HCT116 (cell line): ENCODE measurements at regions not wholly inside any gene's neighbourhood (a gene's known extent, or its start where the extent isn't known, plus 50 kb on each side); places are given as distances from the start of the nearest gene placed in this dataset.

Experiments used
- EZH2phosphoT487 ChIP-seq: fragments of 200-600 bp; IDR thresholded peaks from 2 replicates; pipeline ENCODE4 v1.6.1; 2018; ENCODE audit warnings: antibody characterized with exemption, borderline replicate concordance
- JUND ChIP-seq: IDR thresholded peaks from 2 replicates; pipeline ENCODE4 v1.6.1; 2012
- RAD21 ChIP-seq: IDR thresholded peaks from 2 replicates; pipeline ENCODE4 v1.6.1; 2012; ENCODE audit warnings: low read depth, mild to moderate bottlenecking
- REST ChIP-seq: IDR thresholded peaks from 2 replicates; pipeline ENCODE4 v1.6.1; 2012; ENCODE audit warnings: low read depth
- TCF7L2 ChIP-seq: IDR thresholded peaks from 2 replicates; pipeline ENCODE4 v1.7.0; 2011; ENCODE audit warnings: borderline replicate concordance, inconsistent platforms; ENCODE audit not compliant: insufficient read depth, insufficient read length; ENCODE audit errors: extremely low read depth
- YY1 ChIP-seq: IDR thresholded peaks from 2 replicates; pipeline ENCODE4 v1.6.1; 2011; ENCODE audit warnings: low read length, low read depth, moderate library complexity, mild to moderate bottlenecking; ENCODE audit not compliant: insufficient replicate concordance; ENCODE audit errors: extremely low read depth
- TF ChIP-seq, protein P1 (sequence below), 3 experiments: fragments of 200-600 bp in 1 of 3; sonication (generic) in 1 of 3; IDR thresholded peaks in 2 of 3; conservative IDR thresholded peaks in 1 of 3; 2 replicates each; pipeline ENCODE4 v1.5.1; 2012 to 2017; ENCODE audit warnings: low read depth in 2 of 3, low read length in 2 of 3, antibody characterized with exemption in 1 of 3, borderline replicate concordance in 1 of 3, control low read depth in 1 of 3, mild to moderate bottlenecking in 1 of 3, mixed read lengths in 1 of 3, mixed run types in 1 of 3, moderate library complexity in 1 of 3; ENCODE audit not compliant: insufficient read depth in 1 of 3

GRCh38 chr9:85302938-85303756 is 438.6 kb downstream of the AGTPBP1 start (continued):
- TF ChIP-seq REST (no peak), YY1 (no peak), EZH2phosphoT487 (no peak), JUND (no peak), RAD21 (no peak), TCF7L2 (no peak)
- TF ChIP-seq, protein P1, sequence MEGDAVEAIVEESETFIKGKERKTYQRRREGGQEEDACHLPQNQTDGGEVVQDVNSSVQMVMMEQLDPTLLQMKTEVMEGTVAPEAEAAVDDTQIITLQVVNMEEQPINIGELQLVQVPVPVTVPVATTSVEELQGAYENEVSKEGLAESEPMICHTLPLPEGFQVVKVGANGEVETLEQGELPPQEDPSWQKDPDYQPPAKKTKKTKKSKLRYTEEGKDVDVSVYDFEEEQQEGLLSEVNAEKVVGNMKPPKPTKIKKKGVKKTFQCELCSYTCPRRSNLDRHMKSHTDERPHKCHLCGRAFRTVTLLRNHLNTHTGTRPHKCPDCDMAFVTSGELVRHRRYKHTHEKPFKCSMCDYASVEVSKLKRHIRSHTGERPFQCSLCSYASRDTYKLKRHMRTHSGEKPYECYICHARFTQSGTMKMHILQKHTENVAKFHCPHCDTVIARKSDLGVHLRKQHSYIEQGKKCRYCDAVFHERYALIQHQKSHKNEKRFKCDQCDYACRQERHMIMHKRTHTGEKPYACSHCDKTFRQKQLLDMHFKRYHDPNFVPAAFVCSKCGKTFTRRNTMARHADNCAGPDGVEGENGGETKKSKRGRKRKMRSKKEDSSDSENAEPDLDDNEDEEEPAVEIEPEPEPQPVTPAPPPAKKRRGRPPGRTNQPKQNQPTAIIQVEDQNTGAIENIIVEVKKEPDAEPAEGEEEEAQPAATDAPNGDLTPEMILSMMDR (IDR thresholded peaks at IDR 0.05 in 2 of 3, conservative IDR thresholded peaks at IDR 0.05 in 1 of 3; ENCODE audit: borderline replicate concordance in 1 of 3, insufficient read depth in 1 of 3, low read depth in 2 of 3, low read length in 2 of 3), result no peak
